ENCODE measurements at regions not wholly inside any gene's neighbourhood (a gene's known extent, or its start where the extent isn't known, plus 50 kb on each side); places are given as distances from the start of the nearest gene placed in this dataset.

GRCh38 chr16:86101137-86101896 is 202.4 kb downstream of the IRF8 start:
- no peak overlapping the region for H2AFZ ChIP-seq (ENCODE audit: control insufficient read depth, low read length)
- no peak overlapping the region for H3K27ac ChIP-seq (ENCODE audit: control insufficient read depth, insufficient read depth, low read length)
- no peaks in the 10 kb centered on the region for H4K20me1 ChIP-seq (ENCODE audit: control insufficient read depth, extremely low read depth, insufficient read depth, low read length)

GRCh38 chr16:86101897-86102157 is 202.9 kb downstream of the IRF8 start:
- TF ChIP-seq EZH2 (IDR thresholded peaks at IDR 0.05; ENCODE audit: low read length): no peak
- TF ChIP-seq CTCF (optimal IDR thresholded peaks at IDR 0.05 in 1 of 3, IDR thresholded peaks at IDR 0.05 in 1 of 3, conservative IDR thresholded peaks at IDR 0.05 in 1 of 3; ENCODE audit: extremely low read depth in 1 of 3, insufficient read depth in 2 of 3, low read length in 3 of 3): no peak
- H3K4me1 ChIP-seq (ENCODE audit: control insufficient read depth, extremely low read depth, insufficient read depth, low read length): no peaks in the 10 kb centered on the region
- H3K9me3 ChIP-seq (ENCODE audit: control insufficient read depth, low read depth, low read length): no peaks in the 10 kb centered on the region
- H3K36me3 ChIP-seq (ENCODE audit: control insufficient read depth in 2 of 2, extremely low read depth in 1 of 2, insufficient read depth in 2 of 2, low read length in 2 of 2): no peaks in the 10 kb centered on the region
- H3K27ac ChIP-seq (ENCODE audit: control insufficient read depth, insufficient read depth, low read length): no peak overlapping the region
- H3K4me2 ChIP-seq (ENCODE audit: control insufficient read depth, extremely low read depth, insufficient read depth, low read depth, low read length): no peak overlapping the region
- no peak overlapping the region for H3K9ac ChIP-seq (ENCODE audit: control insufficient read depth, extremely low read depth, insufficient read depth, low read length)
- FAIRE-seq (no peak), DNase-seq (ENCODE audit: low read depth, low spot score) (no peak)
- no peaks in the 10 kb centered on the region for H3K79me2 ChIP-seq (ENCODE audit: control insufficient read depth, insufficient read depth, low read length)
- H3K27me3 ChIP-seq (ENCODE audit: control insufficient read depth, extremely low read depth, insufficient read depth, low read length): no peaks in the 10 kb centered on the region
- no peak overlapping the region for H3K4me3 ChIP-seq (ENCODE audit: control insufficient read depth in 2 of 3, extremely low read depth in 1 of 3, insufficient read depth in 2 of 3, low read depth in 1 of 3, low read length in 3 of 3)
- dilution Hi-C loops (cut with MboI; ENCODE audit: extremely low pct_ligation_motif_present, low sequenced_read_pairs): no loop called here
- no peaks in the 10 kb centered on the region for H3K9me1 ChIP-seq (ENCODE audit: control insufficient read depth, extremely low read depth, insufficient read depth, low read length)
- no peak overlapping the region for H2AFZ ChIP-seq (ENCODE audit: control insufficient read depth, low read length)
- H4K20me1 ChIP-seq (ENCODE audit: control insufficient read depth, extremely low read depth, insufficient read depth, low read length): no peaks in the 10 kb centered on the region

More at GRCh38 chr16:86101137-86101896, 202.4 kb downstream of the IRF8 start:
- no peaks in the 10 kb centered on the region for H3K9me1 ChIP-seq (ENCODE audit: control insufficient read depth, extremely low read depth, insufficient read depth, low read length)
- H3K4me1 ChIP-seq (ENCODE audit: control insufficient read depth, extremely low read depth, insufficient read depth, low read length): no peaks in the 10 kb centered on the region
- H3K4me2 ChIP-seq (ENCODE audit: control insufficient read depth, extremely low read depth, insufficient read depth, low read depth, low read length): no peak overlapping the region
- no peak overlapping the region for H3K9ac ChIP-seq (ENCODE audit: control insufficient read depth, extremely low read depth, insufficient read depth, low read length)
- no peaks in the 10 kb centered on the region for H3K9me3 ChIP-seq (ENCODE audit: control insufficient read depth, low read depth, low read length)
- dilution Hi-C loops (cut with MboI; ENCODE audit: extremely low pct_ligation_motif_present, low sequenced_read_pairs): no loop called here
- H3K79me2 ChIP-seq (ENCODE audit: control insufficient read depth, insufficient read depth, low read length): no peaks in the 10 kb centered on the region
- TF ChIP-seq CTCF (optimal IDR thresholded peaks at IDR 0.05 in 1 of 3, IDR thresholded peaks at IDR 0.05 in 1 of 3, conservative IDR thresholded peaks at IDR 0.05 in 1 of 3; ENCODE audit: extremely low read depth in 1 of 3, insufficient read depth in 2 of 3, low read length in 3 of 3): no peak
- TF ChIP-seq EZH2 (IDR thresholded peaks at IDR 0.05; ENCODE audit: low read length): no peak
- FAIRE-seq: no peak
- no peak for DNase-seq (ENCODE audit: low read depth, low spot score)
- no peaks in the 10 kb centered on the region for H3K27me3 ChIP-seq (ENCODE audit: control insufficient read depth, extremely low read depth, insufficient read depth, low read length)
- no peak overlapping the region for H3K4me3 ChIP-seq (ENCODE audit: control insufficient read depth in 2 of 3, extremely low read depth in 1 of 3, insufficient read depth in 2 of 3, low read depth in 1 of 3, low read length in 3 of 3)
- no peaks in the 10 kb centered on the region for H3K36me3 ChIP-seq (ENCODE audit: control insufficient read depth in 2 of 2, extremely low read depth in 1 of 2, insufficient read depth in 2 of 2, low read length in 2 of 2)

Data from keratinocyte (primary cell).